ENCODE measurements at regions not wholly inside any gene's neighbourhood (a gene's known extent, or its start where the extent isn't known, plus 50 kb on each side); places are given as distances from the start of the nearest gene placed in this dataset.

DNA sequence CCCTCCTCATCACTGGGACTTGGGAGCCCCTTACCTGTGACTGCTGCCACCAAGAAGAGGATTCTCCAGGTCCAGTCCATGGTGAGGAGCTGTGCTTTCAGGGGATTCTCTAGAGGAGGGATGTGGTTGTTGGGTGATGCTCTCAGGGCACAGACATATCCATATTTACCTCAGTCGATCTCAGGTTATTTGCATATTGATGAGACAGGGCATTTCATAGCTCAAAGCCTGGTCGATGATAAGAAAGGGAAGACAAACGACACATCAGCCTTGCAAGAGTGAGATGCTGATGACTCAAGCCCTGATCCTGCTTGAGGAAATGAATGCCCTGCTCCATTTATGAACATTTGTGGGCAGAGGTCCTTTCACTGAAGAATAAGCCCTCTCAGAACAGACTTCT lies 981.0 kb downstream of the TMEM121 start:
- DNase-seq (ENCODE audit: low read depth, low spot score) (no peak), FAIRE-seq (no peak)
- intact Hi-C loops (cut with micrococcal nuclease) (no loop called here), dilution Hi-C loops (cut with MboI; ENCODE audit: extremely low pct_ligation_motif_present, low sequenced_read_pairs) (no loop called here)
- BruUV-seq (replicated peaks), result no TSS peak
- Histone ChIP-seq H3K4me2 (ENCODE audit: insufficient read depth, low read length) (no peak overlapping the region), H3K79me2 (ENCODE audit: control insufficient read depth, insufficient read depth, low read length) (no peaks in the 10 kb centered on the region), H2AFZ (ENCODE audit: low read depth, low read length) (no peak overlapping the region), H4K20me1 (replicated peaks; ENCODE audit: control insufficient read depth, extremely low read depth, insufficient read depth, low read length) (no peaks in the 10 kb centered on the region), H3K36me3 (ENCODE audit: control insufficient read depth in 2 of 2, extremely low read depth in 1 of 2, insufficient read depth in 2 of 2, low read length in 2 of 2) (no peaks in the 10 kb centered on the region), H3K27me3 (ENCODE audit: control insufficient read depth in 2 of 2, insufficient read depth in 2 of 2, low read length in 2 of 2) (no peaks in the 10 kb centered on the region), H3K9ac (replicated peaks; ENCODE audit: extremely low read depth, insufficient read depth, low read length) (no peak overlapping the region), H3K27ac (ENCODE audit: insufficient read depth, low read depth, low read length) (no peak overlapping the region), H3K9me1 (replicated peaks; ENCODE audit: control insufficient read depth, extremely low read depth, insufficient read depth, low read length) (no peaks in the 10 kb centered on the region), H3K4me3 (replicated peaks in 1 of 3; ENCODE audit: insufficient read depth in 1 of 3, low read depth in 1 of 3, low read length in 3 of 3) (no peak overlapping the region), H3K4me1 (ENCODE audit: control insufficient read depth, extremely low read depth, insufficient read depth, low read length) (no peaks in the 10 kb centered on the region), H3K9me3 (replicated peaks; ENCODE audit: control insufficient read depth, insufficient read depth, low read length) (peaks cover 8% of the 10 kb centered on the region)
- CTCF ChIA-PET, result no interaction called here
- POLR2A ChIA-PET, result no interaction called here
- TF ChIP-seq, protein P1, sequence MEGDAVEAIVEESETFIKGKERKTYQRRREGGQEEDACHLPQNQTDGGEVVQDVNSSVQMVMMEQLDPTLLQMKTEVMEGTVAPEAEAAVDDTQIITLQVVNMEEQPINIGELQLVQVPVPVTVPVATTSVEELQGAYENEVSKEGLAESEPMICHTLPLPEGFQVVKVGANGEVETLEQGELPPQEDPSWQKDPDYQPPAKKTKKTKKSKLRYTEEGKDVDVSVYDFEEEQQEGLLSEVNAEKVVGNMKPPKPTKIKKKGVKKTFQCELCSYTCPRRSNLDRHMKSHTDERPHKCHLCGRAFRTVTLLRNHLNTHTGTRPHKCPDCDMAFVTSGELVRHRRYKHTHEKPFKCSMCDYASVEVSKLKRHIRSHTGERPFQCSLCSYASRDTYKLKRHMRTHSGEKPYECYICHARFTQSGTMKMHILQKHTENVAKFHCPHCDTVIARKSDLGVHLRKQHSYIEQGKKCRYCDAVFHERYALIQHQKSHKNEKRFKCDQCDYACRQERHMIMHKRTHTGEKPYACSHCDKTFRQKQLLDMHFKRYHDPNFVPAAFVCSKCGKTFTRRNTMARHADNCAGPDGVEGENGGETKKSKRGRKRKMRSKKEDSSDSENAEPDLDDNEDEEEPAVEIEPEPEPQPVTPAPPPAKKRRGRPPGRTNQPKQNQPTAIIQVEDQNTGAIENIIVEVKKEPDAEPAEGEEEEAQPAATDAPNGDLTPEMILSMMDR (IDR thresholded peaks at IDR 0.05; ENCODE audit: extremely low read depth in 1 of 2, insufficient read depth in 1 of 2, low read depth in 1 of 2, low read length in 2 of 2), result no peak
- TF ChIP-seq POLR2AphosphoS5 (IDR thresholded peaks at IDR 0.05; ENCODE audit: insufficient read depth, low read depth, low read length), result no peak
- TF ChIP-seq GATA2 (IDR thresholded peaks at IDR 0.05; ENCODE audit: insufficient read depth, insufficient read length, low read depth, low read length), result no peak
- TF ChIP-seq MYC (IDR thresholded peaks at IDR 0.05; ENCODE audit: low read depth, low read length), result no peak
- TF ChIP-seq JUN (IDR thresholded peaks at IDR 0.05; ENCODE audit: borderline replicate concordance, insufficient read depth, insufficient read length, low read depth), result no peak
- no peak for TF ChIP-seq POLR2A (IDR thresholded peaks at IDR 0.05; ENCODE audit: low read depth, low read length)
- TF ChIP-seq, protein P2, sequence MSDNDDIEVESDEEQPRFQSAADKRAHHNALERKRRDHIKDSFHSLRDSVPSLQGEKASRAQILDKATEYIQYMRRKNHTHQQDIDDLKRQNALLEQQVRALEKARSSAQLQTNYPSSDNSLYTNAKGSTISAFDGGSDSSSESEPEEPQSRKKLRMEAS (IDR thresholded peaks at IDR 0.05; ENCODE audit: insufficient read depth, insufficient read length), result no peak
- TF ChIP-seq EZH2 (IDR thresholded peaks at IDR 0.05; ENCODE audit: borderline replicate concordance, low read depth, low read length, severe bottlenecking), result no peak
- TF ChIP-seq FOS (IDR thresholded peaks at IDR 0.05; ENCODE audit: borderline replicate concordance, insufficient read depth, low read length), result no peak

Data from endothelial cell of umbilical vein (primary cell).